ENCODE measurements at regions not wholly inside any gene's neighbourhood (a gene's known extent, or its start where the extent isn't known, plus 50 kb on each side); places are given as distances from the start of the nearest gene placed in this dataset.

GRCh38 chr2:149657401-149658040 is 69.9 kb upstream of the MMADHC start:
- WGBS, 3 donors, result 93 to 97% (median 95%) methylated on average over 1 of the region's 1 CpG

GRCh38 chr2:149656996-149657395 is 69.4 kb upstream of the MMADHC start:
- Histone ChIP-seq H3K27me3 (no peaks in the 10 kb centered on the region), H3K4me1 (ENCODE audit: insufficient read depth) (no peaks in the 10 kb centered on the region), H3K4me3 (no peak overlapping the region), H3K27ac (no peak overlapping the region), H3K9me3 (no peaks in the 10 kb centered on the region), H3K36me3 (no peaks in the 10 kb centered on the region)
- WGBS, 3 donors, result 75 to 79% (median 79%) methylated on average over 5 of the region's 5 CpGs
- intact Hi-C loops (cut with DNase I), result loop anchor here in 1 of 4 donors (5.0 kb wide), 1 partner anchor 405 kb away; no protein-coding TSS in a partner anchor
- TF ChIP-seq POLR2A (IDR thresholded peaks at IDR 0.05), result no peak
- TF ChIP-seq EP300 (IDR thresholded peaks at IDR 0.05), result no peak
- no peak for TF ChIP-seq CTCF (IDR thresholded peaks at IDR 0.05)
- no peak for DNase-seq

More at GRCh38 chr2:149657401-149658040, 69.9 kb upstream of the MMADHC start:
- no peaks in the 10 kb centered on the region for H3K36me3 ChIP-seq
- intact Hi-C loops (cut with DNase I), result loop anchor here in 1 of 4 donors (5.0 kb wide), 1 partner anchor 405 kb away; no protein-coding TSS in a partner anchor
- H3K27me3 ChIP-seq, result no peaks in the 10 kb centered on the region
- H3K4me1 ChIP-seq (ENCODE audit: insufficient read depth), result no peaks in the 10 kb centered on the region
- H3K27ac ChIP-seq, result no peak overlapping the region
- H3K9me3 ChIP-seq, result no peaks in the 10 kb centered on the region
- H3K4me3 ChIP-seq, result no peak overlapping the region
- TF ChIP-seq CTCF (IDR thresholded peaks at IDR 0.05) (no peak), POLR2A (IDR thresholded peaks at IDR 0.05) (no peak), EP300 (IDR thresholded peaks at IDR 0.05) (no peak)
- DNase-seq, result no peak

- no peak for TF ChIP-seq EP300 (IDR thresholded peaks at IDR 0.05)
- TF ChIP-seq POLR2A (IDR thresholded peaks at IDR 0.05), result no peak
- no peak for TF ChIP-seq CTCF (IDR thresholded peaks at IDR 0.05)
- no peaks in the 10 kb centered on the region for H3K9me3 ChIP-seq
- 89 to 95% (median 91%) methylated on average over 3 of the region's 3 CpGs for WGBS, 3 donors
- no peak overlapping the region for H3K4me3 ChIP-seq
- no peak for DNase-seq
- no peaks in the 10 kb centered on the region for H3K4me1 ChIP-seq (ENCODE audit: insufficient read depth)
- H3K36me3 ChIP-seq, result no peaks in the 10 kb centered on the region
- no peak overlapping the region for H3K27ac ChIP-seq
- no peaks in the 10 kb centered on the region for H3K27me3 ChIP-seq
- intact Hi-C loops (cut with DNase I), result no loop called here
These were observed 66.4 kb upstream of the MMADHC start for GRCh38 chr2:149653831-149654445.

- TF ChIP-seq EP300 (IDR thresholded peaks at IDR 0.05) (no peak), POLR2A (IDR thresholded peaks at IDR 0.05) (no peak), CTCF (IDR thresholded peaks at IDR 0.05) (no peak)
- Histone ChIP-seq H3K36me3 (no peaks in the 10 kb centered on the region), H3K9me3 (no peaks in the 10 kb centered on the region), H3K27ac (no peak overlapping the region), H3K27me3 (no peaks in the 10 kb centered on the region), H3K4me3 (no peak overlapping the region), H3K4me1 (ENCODE audit: insufficient read depth) (no peaks in the 10 kb centered on the region)
- WGBS, 3 donors, result 86 to 90% (median 88%) methylated on average over 2 of the region's 2 CpGs
- no peak for DNase-seq
- intact Hi-C loops (cut with DNase I), result no loop called here
These were observed 65.4 kb upstream of the MMADHC start for GRCh38 chr2:149652926-149653325.
